Sigmoid colon (tissue), 6 donors: ENCODE measurements at regions not wholly inside any gene's neighbourhood (a gene's known extent, or its start where the extent isn't known, plus 50 kb on each side); places are given as distances from the start of the nearest gene placed in this dataset.

Source experiments
- DNase-seq: peaks from one replicate; pipeline ENCODE4 v3.0.0-alpha.2; 2019
- H3K27ac ChIP-seq, 4 donors: fragments of 200-600 bp; sonication (generic); one replicate each; pipeline ENCODE4 v1.5.1; 2016 to 2019; ENCODE audit warnings: mild to moderate bottlenecking in 1 of 4
- H3K27me3 ChIP-seq, 3 donors: fragments of 200-600 bp; sonication (generic); one replicate each; pipeline ENCODE4 v1.5.1; 2019; ENCODE audit warnings: mild to moderate bottlenecking in 1 of 3
- H3K36me3 ChIP-seq, 4 donors: fragments of 200-600 bp; sonication (generic); one replicate each; pipeline ENCODE4 v1.5.1; 2016 to 2019
- H3K4me1 ChIP-seq, 4 donors: fragments of 200-600 bp; sonication (generic); one replicate each; pipeline ENCODE4 v1.5.1; 2017 to 2019
- H3K4me3 ChIP-seq, 4 donors: fragments of 200-600 bp; sonication (generic); one replicate each; pipeline ENCODE4 v1.5.1; 2017 to 2019; ENCODE audit warnings: mild to moderate bottlenecking in 2 of 4, moderate library complexity in 1 of 4
- H3K9me3 ChIP-seq, 4 donors: fragments of 200-600 bp in 3 of 4; sonication (generic) in 3 of 4; one replicate each; pipeline versions ENCODE4 v1.5.1 to v1.6.1; 2013 to 2019
- CTCF ChIP-seq, 4 experiments: fragments of 450-650 bp in 3 of 4; fragments of 200-600 bp in 1 of 4; IDR thresholded peaks; one replicate each; pipeline ENCODE4 v1.5.1; 2016 to 2019; ENCODE audit warnings: antibody characterized with exemption in 4 of 4, mild to moderate bottlenecking in 3 of 4, moderate library complexity in 2 of 4
- EP300 ChIP-seq, 4 donors: sonication (generic); formaldehyde crosslinking; IDR thresholded peaks; one replicate each; pipeline ENCODE4 v1.6.1; 2017; ENCODE audit warnings: antibody characterized with exemption in 4 of 4
- POLR2A ChIP-seq, 2 donors: fragments of 450-650 bp; IDR thresholded peaks; one replicate each; pipeline ENCODE4 v1.6.1; 2016; ENCODE audit warnings: antibody characterized with exemption in 2 of 2, mild to moderate bottlenecking in 2 of 2, moderate library complexity in 2 of 2
- POLR2AphosphoS5 ChIP-seq, 4 donors: sonication (generic); formaldehyde crosslinking; IDR thresholded peaks; one replicate each; pipeline ENCODE4 v1.6.1; 2017; ENCODE audit warnings: antibody characterized with exemption in 4 of 4
- WGBS, 2 donors: extraction: QIAGEN DNeasy Blood & Tissue Kit; methylation state at CpG; one replicate each; pipeline ENCODE4 v1.1.7; 2013; 5-methylcytosine and 5-hydroxymethylcytosine counted together
- intact Hi-C: fragments of 100-400 bp; cut with DNase I; formaldehyde crosslinking; loops from one replicate; pipeline ENCODE4 v1.15.1; 2023
- donor health status: healthy with polysubstance abuse.
- donor health status: healthy.

- Histone ChIP-seq H3K9me3 (no peaks in the 10 kb centered on the region), H3K36me3 (no peaks in the 10 kb centered on the region), H3K27ac (no peak overlapping the region), H3K27me3 (no peaks in the 10 kb centered on the region), H3K4me3 (no peak overlapping the region), H3K4me1 (no peaks in the 10 kb centered on the region)
- TF ChIP-seq CTCF (IDR thresholded peaks at IDR 0.05) (no peak), POLR2AphosphoS5 (IDR thresholded peaks at IDR 0.05) (no peak)
- 59 to 61% methylated on average over 4 of the region's 4 CpGs for WGBS, 2 donors
- intact Hi-C loops, result no loop called here
- no peak for DNase-seq
Observed at GRCh38 chr15:87805117-87805820, 451.3 kb downstream of the NTRK3 start.

DNA sequence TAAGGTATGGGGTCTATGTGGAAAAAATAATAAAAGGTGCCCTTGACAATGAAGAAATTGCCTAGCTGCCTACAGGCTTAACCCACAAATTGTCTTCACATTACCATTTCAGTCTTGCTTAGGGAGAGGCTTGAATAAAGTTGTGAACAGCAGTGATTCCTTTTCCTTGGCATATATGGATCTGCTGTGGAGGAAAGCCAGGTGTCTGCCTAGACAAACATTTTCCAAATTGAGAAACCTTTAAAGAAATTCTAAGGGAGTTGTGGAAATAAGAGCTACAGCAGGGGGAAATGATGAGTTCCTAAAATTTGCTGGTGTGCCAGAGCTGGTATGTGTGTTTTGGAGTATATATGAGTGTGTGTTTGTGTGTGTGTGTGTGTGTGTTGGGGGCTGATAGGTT, 452.1 kb downstream of the NTRK3 start:
- H3K4me1 ChIP-seq, result no peaks in the 10 kb centered on the region
- H3K4me3 ChIP-seq, result no peak overlapping the region
- DNase-seq, result no peak
- no peaks in the 10 kb centered on the region for H3K9me3 ChIP-seq
- H3K27me3 ChIP-seq, result no peaks in the 10 kb centered on the region
- TF ChIP-seq POLR2A (IDR thresholded peaks at IDR 0.05) (no peak), CTCF (IDR thresholded peaks at IDR 0.05) (no peak), POLR2AphosphoS5 (IDR thresholded peaks at IDR 0.05) (no peak), EP300 (IDR thresholded peaks at IDR 0.05) (no peak)
- H3K36me3 ChIP-seq, result no peaks in the 10 kb centered on the region
- H3K27ac ChIP-seq, result no peak overlapping the region
- intact Hi-C loops, result no loop called here

- Histone ChIP-seq H3K4me3 (no peak overlapping the region), H3K36me3 (no peaks in the 10 kb centered on the region), H3K9me3 (no peaks in the 10 kb centered on the region), H3K27me3 (no peaks in the 10 kb centered on the region), H3K27ac (no peak overlapping the region), H3K4me1 (no peaks in the 10 kb centered on the region)
- 58 to 59% methylated on average over 2 of the region's 2 CpGs for WGBS, 2 donors
- TF ChIP-seq CTCF (IDR thresholded peaks at IDR 0.05), result no peak
- no peak for TF ChIP-seq EP300 (IDR thresholded peaks at IDR 0.05)
- no peak for TF ChIP-seq POLR2A (IDR thresholded peaks at IDR 0.05)
- no peak for TF ChIP-seq POLR2AphosphoS5 (IDR thresholded peaks at IDR 0.05)
- no peak for DNase-seq
- intact Hi-C loops, result no loop called here
Observed at GRCh38 chr15:87799838-87800237, 456.7 kb downstream of the NTRK3 start.

GRCh38 chr15:87799428-87799827, 457.1 kb downstream of the NTRK3 start:
- no peaks in the 10 kb centered on the region for H3K27me3 ChIP-seq
- TF ChIP-seq CTCF (IDR thresholded peaks at IDR 0.05) (no peak), POLR2A (IDR thresholded peaks at IDR 0.05) (no peak), EP300 (IDR thresholded peaks at IDR 0.05) (no peak), POLR2AphosphoS5 (IDR thresholded peaks at IDR 0.05) (no peak)
- no peak for DNase-seq
- H3K27ac ChIP-seq, result no peak overlapping the region
- no peaks in the 10 kb centered on the region for H3K9me3 ChIP-seq
- 86 to 90% methylated on average over 3 of the region's 3 CpGs for WGBS, 2 donors
- intact Hi-C loops, result no loop called here
- H3K36me3 ChIP-seq, result no peaks in the 10 kb centered on the region
- H3K4me3 ChIP-seq, result no peak overlapping the region
- no peaks in the 10 kb centered on the region for H3K4me1 ChIP-seq

GRCh38 chr15:87793725-87794124, 462.8 kb downstream of the NTRK3 start:
- DNase-seq, result no peak
- Histone ChIP-seq H3K4me3 (no peak overlapping the region), H3K4me1 (no peaks in the 10 kb centered on the region), H3K36me3 (no peaks in the 10 kb centered on the region), H3K27ac (no peak overlapping the region), H3K9me3 (no peaks in the 10 kb centered on the region), H3K27me3 (no peaks in the 10 kb centered on the region)
- intact Hi-C loops, result no loop called here
- TF ChIP-seq CTCF (IDR thresholded peaks at IDR 0.05) (no peak), EP300 (IDR thresholded peaks at IDR 0.05) (no peak), POLR2AphosphoS5 (IDR thresholded peaks at IDR 0.05) (no peak), POLR2A (IDR thresholded peaks at IDR 0.05) (no peak)
- WGBS, 2 donors, result 59 to 72% methylated on average over 4 of the region's 4 CpGs
